ENCODE measurements at regions not wholly inside any gene's neighbourhood (a gene's known extent, or its start where the extent isn't known, plus 50 kb on each side); places are given as distances from the start of the nearest gene placed in this dataset.

- TF ChIP-seq CTCF (IDR thresholded peaks at IDR 0.05; ENCODE audit: low read depth, low read length) (no peak), MYC (IDR thresholded peaks at IDR 0.05; ENCODE audit: low read depth, low read length) (no peak), POLR2A (IDR thresholded peaks at IDR 0.05; ENCODE audit: extremely low read depth, insufficient read length) (no peak), MAX (IDR thresholded peaks at IDR 0.05; ENCODE audit: low read depth, low read length) (no peak)
These were observed 74.6 kb upstream of the KCND3 start for GRCh38 chr1:112063781-112064728.
